HEK293T (cell line): ENCODE measurements at regions not wholly inside any gene's neighbourhood (a gene's known extent, or its start where the extent isn't known, plus 50 kb on each side); places are given as distances from the start of the nearest gene placed in this dataset.

Source experiments
- BHLHE40 ChIP-seq: fragments of 450-650 bp; IDR thresholded peaks from 2 replicates; pipeline ENCODE4 v1.6.1; 2016; ENCODE audit warnings: mild to moderate bottlenecking, moderate library complexity, borderline replicate concordance
- ELF4 ChIP-seq: fragments of 450-650 bp; IDR thresholded peaks from 2 replicates; pipeline ENCODE4 v1.6.1; 2017; ENCODE audit warnings: antibody characterized with exemption
- FOXA1 ChIP-seq: fragments of 450-650 bp; IDR thresholded peaks from 2 replicates; pipeline ENCODE4 v1.6.1; 2016; ENCODE audit warnings: mild to moderate bottlenecking
- FOXM1 ChIP-seq: fragments of 450-650 bp; IDR thresholded peaks from 2 replicates; pipeline ENCODE4 v1.6.1; 2017; ENCODE audit warnings: mild to moderate bottlenecking, borderline replicate concordance
- HDGF ChIP-seq: fragments of 450-650 bp; IDR thresholded peaks from 2 replicates; pipeline ENCODE4 v1.6.1; 2017; ENCODE audit warnings: antibody characterized with exemption, borderline replicate concordance
- L3MBTL2 ChIP-seq: fragments of 450-650 bp; conservative IDR thresholded peaks from 2 replicates; pipeline ENCODE4 v1.6.1; 2016; ENCODE audit warnings: mild to moderate bottlenecking
- NFRKB ChIP-seq: fragments of 450-650 bp; IDR thresholded peaks from 2 replicates; pipeline ENCODE4 v1.6.1; 2016; ENCODE audit warnings: mild to moderate bottlenecking, moderate library complexity
- SP1 ChIP-seq: fragments of 450-650 bp; IDR thresholded peaks from 2 replicates; pipeline ENCODE4 v1.6.1; 2017
- SUZ12 ChIP-seq: fragments of 450-650 bp; IDR thresholded peaks from 2 replicates; pipeline ENCODE4 v1.6.1; 2016; ENCODE audit warnings: mild to moderate bottlenecking
- TARDBP ChIP-seq: fragments of 450-650 bp; IDR thresholded peaks from 2 replicates; pipeline ENCODE4 v1.6.1; 2016

GRCh38 chr2:104976603-104977120 lies 61.2 kb upstream of the MRPS9 start:
- TF ChIP-seq BHLHE40 (no peak), SP1 (no peak), FOXA1 (no peak), L3MBTL2 (no peak), HDGF (no peak), FOXM1 (no peak), NFRKB (no peak), SUZ12 (no peak), TARDBP (no peak), ELF4 (no peak)
